ENCODE measurements at regions not wholly inside any gene's neighbourhood (a gene's known extent, or its start where the extent isn't known, plus 50 kb on each side); places are given as distances from the start of the nearest gene placed in this dataset.

DNA sequence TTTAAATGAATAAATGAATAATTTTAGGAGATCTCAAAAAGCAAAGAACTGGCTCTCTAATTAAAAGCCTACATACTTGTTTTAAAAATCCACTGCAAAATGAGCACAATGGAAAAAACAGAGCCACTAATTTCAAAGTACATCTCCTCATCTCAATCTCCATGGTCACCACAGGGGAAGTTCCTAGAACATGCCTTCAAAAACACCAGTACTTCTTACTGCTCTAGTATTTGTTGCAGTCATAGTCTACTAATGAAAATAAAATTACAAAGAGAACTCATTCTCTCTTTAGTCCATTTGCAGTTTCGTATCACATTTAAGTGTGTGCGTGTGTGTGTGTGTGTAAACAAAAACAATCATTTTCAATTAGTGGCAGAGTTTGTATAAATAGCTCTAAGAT, 54.0 kb downstream of the PIK3C2A start:
- Histone ChIP-seq H3K4me3 (ENCODE audit: low read length) (no peak overlapping the region), H3K4me2 (ENCODE audit: low read length) (no peak overlapping the region), H3K79me2 (ENCODE audit: control insufficient read depth, low read length) (peaks cover 16% of the 10 kb centered on the region), H3F3A (ENCODE audit: control insufficient read depth, insufficient read depth) (peaks cover 4% of the 10 kb centered on the region; the same call in 1 of the 2 replicates), H4K20me1 (ENCODE audit: control insufficient read depth, insufficient read depth, low read depth, low read length) (no peaks in the 10 kb centered on the region), H3K9me3 (ENCODE audit: control insufficient read depth, insufficient read depth, low read length) (no peaks in the 10 kb centered on the region), H3K4me1 (ENCODE audit: control insufficient read depth, low read length) (no peaks in the 10 kb centered on the region), H3K36me3 (ENCODE audit: control insufficient read depth, low read length) (peaks cover 19% of the 10 kb centered on the region), H3K9me2 (replicated peaks; ENCODE audit: control insufficient read depth, low read length) (no peaks in the 10 kb centered on the region), H3K27me3 (ENCODE audit: control insufficient read depth, low read length) (no peaks in the 10 kb centered on the region), H3K27ac (ENCODE audit: low read depth, low read length) (no peak overlapping the region)
- TF ChIP-seq, protein P1, sequence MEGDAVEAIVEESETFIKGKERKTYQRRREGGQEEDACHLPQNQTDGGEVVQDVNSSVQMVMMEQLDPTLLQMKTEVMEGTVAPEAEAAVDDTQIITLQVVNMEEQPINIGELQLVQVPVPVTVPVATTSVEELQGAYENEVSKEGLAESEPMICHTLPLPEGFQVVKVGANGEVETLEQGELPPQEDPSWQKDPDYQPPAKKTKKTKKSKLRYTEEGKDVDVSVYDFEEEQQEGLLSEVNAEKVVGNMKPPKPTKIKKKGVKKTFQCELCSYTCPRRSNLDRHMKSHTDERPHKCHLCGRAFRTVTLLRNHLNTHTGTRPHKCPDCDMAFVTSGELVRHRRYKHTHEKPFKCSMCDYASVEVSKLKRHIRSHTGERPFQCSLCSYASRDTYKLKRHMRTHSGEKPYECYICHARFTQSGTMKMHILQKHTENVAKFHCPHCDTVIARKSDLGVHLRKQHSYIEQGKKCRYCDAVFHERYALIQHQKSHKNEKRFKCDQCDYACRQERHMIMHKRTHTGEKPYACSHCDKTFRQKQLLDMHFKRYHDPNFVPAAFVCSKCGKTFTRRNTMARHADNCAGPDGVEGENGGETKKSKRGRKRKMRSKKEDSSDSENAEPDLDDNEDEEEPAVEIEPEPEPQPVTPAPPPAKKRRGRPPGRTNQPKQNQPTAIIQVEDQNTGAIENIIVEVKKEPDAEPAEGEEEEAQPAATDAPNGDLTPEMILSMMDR (IDR thresholded peaks at IDR 0.05; ENCODE audit: low read depth, low read length, poor library complexity, severe bottlenecking): no peak
- TF ChIP-seq EZH2phosphoT487 (IDR thresholded peaks at IDR 0.05; ENCODE audit: borderline replicate concordance, low read length): no peak

GRCh38 chr11:17152306-17152705, 55.5 kb downstream of the PIK3C2A start:
- H3K9me2 ChIP-seq (replicated peaks; ENCODE audit: control insufficient read depth, low read length): no peaks in the 10 kb centered on the region
- H3K4me2 ChIP-seq (ENCODE audit: low read length): no peak overlapping the region
- TF ChIP-seq, protein P1 (IDR thresholded peaks at IDR 0.05; ENCODE audit: low read depth, low read length, poor library complexity, severe bottlenecking): no peak
- no peak for TF ChIP-seq EZH2phosphoT487 (IDR thresholded peaks at IDR 0.05; ENCODE audit: borderline replicate concordance, low read length)
- H4K20me1 ChIP-seq (ENCODE audit: control insufficient read depth, insufficient read depth, low read depth, low read length): no peaks in the 10 kb centered on the region
- no peaks in the 10 kb centered on the region for H3K27me3 ChIP-seq (ENCODE audit: control insufficient read depth, low read length)
- H3K79me2 ChIP-seq (ENCODE audit: control insufficient read depth, low read length): peaks cover 5% of the 10 kb centered on the region
- H3K9me3 ChIP-seq (ENCODE audit: control insufficient read depth, insufficient read depth, low read length): no peaks in the 10 kb centered on the region
- H3K4me3 ChIP-seq (ENCODE audit: low read length): no peak overlapping the region
- H3F3A ChIP-seq (ENCODE audit: control insufficient read depth, insufficient read depth): peaks cover 4% of the 10 kb centered on the region; the same call in 1 of the 2 replicates
- H3K36me3 ChIP-seq (ENCODE audit: control insufficient read depth, low read length): peaks cover 20% of the 10 kb centered on the region
- no peaks in the 10 kb centered on the region for H3K4me1 ChIP-seq (ENCODE audit: control insufficient read depth, low read length)
- no peak overlapping the region for H3K27ac ChIP-seq (ENCODE audit: low read depth, low read length)

DNA sequence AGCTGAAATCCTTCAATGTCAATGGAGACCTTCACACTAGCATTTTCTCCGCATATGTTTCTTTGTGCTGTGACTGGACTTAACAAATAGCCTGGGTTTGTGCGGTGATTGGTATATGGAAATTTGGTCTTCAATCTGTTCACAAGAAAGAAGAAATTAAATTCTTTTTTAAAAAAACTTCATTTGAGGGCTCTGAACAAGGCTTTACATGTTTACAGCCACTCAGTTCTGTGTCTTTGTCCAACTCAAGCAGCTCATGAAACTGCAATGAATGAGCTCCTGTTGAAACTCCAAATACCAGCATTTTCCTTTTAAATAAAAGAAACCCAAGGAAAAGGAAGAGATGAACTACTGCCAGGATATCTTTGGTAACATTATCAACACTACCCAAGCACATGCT, 57.3 kb downstream of the PIK3C2A start:
- no peaks in the 10 kb centered on the region for H3K9me3 ChIP-seq (ENCODE audit: control insufficient read depth, insufficient read depth, low read length)
- H4K20me1 ChIP-seq (ENCODE audit: control insufficient read depth, insufficient read depth, low read depth, low read length): no peaks in the 10 kb centered on the region
- no peak overlapping the region for H3K27ac ChIP-seq (ENCODE audit: low read depth, low read length)
- no peaks in the 10 kb centered on the region for H3K79me2 ChIP-seq (ENCODE audit: control insufficient read depth, low read length)
- no peaks in the 10 kb centered on the region for H3K27me3 ChIP-seq (ENCODE audit: control insufficient read depth, low read length)
- H3K36me3 ChIP-seq (ENCODE audit: control insufficient read depth, low read length): peaks cover 29% of the 10 kb centered on the region
- H3K4me3 ChIP-seq (ENCODE audit: low read length): no peak overlapping the region
- peaks cover 4% of the 10 kb centered on the region; the same call in 1 of the 2 replicates for H3K4me1 ChIP-seq (ENCODE audit: control insufficient read depth, low read length)
- no peaks in the 10 kb centered on the region for H3K9me2 ChIP-seq (replicated peaks; ENCODE audit: control insufficient read depth, low read length)
- H3K4me2 ChIP-seq (ENCODE audit: low read length): no peak overlapping the region
- no peak for TF ChIP-seq EZH2phosphoT487 (IDR thresholded peaks at IDR 0.05; ENCODE audit: borderline replicate concordance, low read length)
- TF ChIP-seq, protein P1 (IDR thresholded peaks at IDR 0.05; ENCODE audit: low read depth, low read length, poor library complexity, severe bottlenecking): no peak
- H3F3A ChIP-seq (ENCODE audit: control insufficient read depth, insufficient read depth): peaks cover 4% of the 10 kb centered on the region; the same call in 1 of the 2 replicates

All from DOHH2 (cell line).